Mucosa of descending colon (tissue), 3 donors: ENCODE measurements at regions not wholly inside any gene's neighbourhood (a gene's known extent, or its start where the extent isn't known, plus 50 kb on each side); places are given as distances from the start of the nearest gene placed in this dataset.

Experiments
- ATAC-seq: fragments of 200-7000 bp; cut with Tn5 transposase; one replicate; pipeline ENCODE4 v1.9.1; 2020; ENCODE audit warnings: mild to moderate bottlenecking, moderate library complexity
- DNase-seq, 3 donors: peaks; one replicate each; pipeline ENCODE4 v3.0.0-alpha.2; 2020
- H3K36me3 ChIP-seq: fragments of 200-600 bp; one replicate; pipeline ENCODE4 v1.8.0; 2021; ENCODE audit warnings: low read depth, mild to moderate bottlenecking
- H3K4me1 ChIP-seq: fragments of 200-600 bp; one replicate; pipeline ENCODE4 v1.8.0; 2021; ENCODE audit warnings: low read depth, mild to moderate bottlenecking
- H3K4me3 ChIP-seq: fragments of 200-600 bp; one replicate; pipeline ENCODE4 v1.8.0; 2021; ENCODE audit warnings: mild to moderate bottlenecking
- H3K9me3 ChIP-seq: fragments of 200-600 bp; one replicate; pipeline ENCODE4 v1.8.0; 2021; ENCODE audit warnings: mild to moderate bottlenecking
- CTCF ChIP-seq: fragments of 200-600 bp; IDR thresholded peaks from one replicate; pipeline ENCODE4 v1.8.0; 2022; ENCODE audit warnings: antibody characterized with exemption, mild to moderate bottlenecking
- intact Hi-C, 2 donors: fragments of 100-400 bp; cut with DNase I in 1 of 2; cut with micrococcal nuclease in 1 of 2; formaldehyde crosslinking; loops; one replicate each; pipeline versions ENCODE4 v1.11.0 to v1.11.1; 2022; cut with DNase I, micrococcal nuclease
- donor health status: DM: no; HTN: no; CAD: no; lungs with moderate emphysema.
- donor health status: DM: no; HTN: no; CAD: no.
- donor health status: DM: no; HTN: yes; CAD: no.

DNA sequence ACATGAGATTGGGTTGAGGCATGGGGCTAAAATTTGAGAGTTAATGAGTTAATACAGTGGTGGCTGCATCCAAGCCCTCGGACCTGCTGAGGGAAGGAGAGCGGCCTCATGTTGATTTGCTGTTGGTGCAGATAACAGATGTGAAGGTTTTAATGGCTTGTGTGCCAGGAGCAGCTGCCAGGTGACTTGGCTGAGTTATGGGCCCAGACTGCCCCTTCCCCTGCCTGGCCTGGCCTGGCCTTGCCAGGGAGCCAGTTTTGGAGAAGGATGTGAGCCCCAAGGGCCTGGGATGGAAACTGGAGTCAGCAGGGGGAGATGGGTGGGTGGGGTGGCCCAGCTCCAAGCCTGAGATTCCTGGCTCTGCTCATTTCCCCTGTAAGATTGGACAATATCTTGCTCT, 230.1 kb downstream of the CBLN1 start:
- no peak for DNase-seq
- Histone ChIP-seq H3K4me3 (no peak overlapping the region), H3K9me3 (no peaks in the 10 kb centered on the region), H3K4me1 (no peaks in the 10 kb centered on the region), H3K36me3 (no peaks in the 10 kb centered on the region)
- no peak for TF ChIP-seq CTCF
- no peak for ATAC-seq
- intact Hi-C loops = no loop called here

GRCh38 chr16:49050607-49051006, 231.0 kb downstream of the CBLN1 start:
- no peak for DNase-seq
- TF ChIP-seq CTCF = no peak

DNA sequence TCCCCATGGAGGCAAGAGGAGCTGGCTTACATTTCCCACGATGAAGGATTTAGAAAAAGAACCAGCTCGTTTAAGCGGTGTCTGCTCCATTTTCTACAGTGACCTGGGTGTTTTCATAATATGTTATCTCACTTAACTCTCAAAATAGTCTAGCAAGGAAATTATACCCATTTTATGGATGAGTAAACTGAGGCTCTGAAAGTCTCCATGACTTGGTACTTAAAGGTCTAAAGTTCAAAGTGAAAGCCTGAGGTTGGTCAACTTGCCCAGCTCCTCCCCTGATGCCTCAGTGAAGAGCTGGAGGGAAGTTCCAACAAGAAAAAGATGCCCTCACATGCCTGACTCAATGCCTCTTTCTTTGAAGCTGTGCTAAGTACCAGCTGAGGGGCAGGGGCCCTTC, 232.0 kb downstream of the CBLN1 start:
- intact Hi-C loops = no loop called here
- TF ChIP-seq CTCF = no peak
- DNase-seq = no peak
- Histone ChIP-seq H3K36me3 (no peaks in the 10 kb centered on the region), H3K4me3 (no peak overlapping the region), H3K9me3 (no peaks in the 10 kb centered on the region), H3K4me1 (no peaks in the 10 kb centered on the region)
- ATAC-seq = no peak

More at GRCh38 chr16:49050607-49051006, 231.0 kb downstream of the CBLN1 start:
- Histone ChIP-seq H3K9me3 (no peaks in the 10 kb centered on the region), H3K4me1 (no peaks in the 10 kb centered on the region), H3K36me3 (no peaks in the 10 kb centered on the region), H3K4me3 (no peak overlapping the region)
- no peak for ATAC-seq
- intact Hi-C loops = no loop called here

- no peaks in the 10 kb centered on the region for H3K9me3 ChIP-seq
- no peak for TF ChIP-seq CTCF
- no peaks in the 10 kb centered on the region for H3K36me3 ChIP-seq
- no peak overlapping the region for H3K4me3 ChIP-seq
- no peak for ATAC-seq
- intact Hi-C loops = no loop called here
- no peak for DNase-seq
- H3K4me1 ChIP-seq = no peaks in the 10 kb centered on the region
Measured at GRCh38 chr16:49049191-49049590, 232.4 kb downstream of the CBLN1 start.

DNA sequence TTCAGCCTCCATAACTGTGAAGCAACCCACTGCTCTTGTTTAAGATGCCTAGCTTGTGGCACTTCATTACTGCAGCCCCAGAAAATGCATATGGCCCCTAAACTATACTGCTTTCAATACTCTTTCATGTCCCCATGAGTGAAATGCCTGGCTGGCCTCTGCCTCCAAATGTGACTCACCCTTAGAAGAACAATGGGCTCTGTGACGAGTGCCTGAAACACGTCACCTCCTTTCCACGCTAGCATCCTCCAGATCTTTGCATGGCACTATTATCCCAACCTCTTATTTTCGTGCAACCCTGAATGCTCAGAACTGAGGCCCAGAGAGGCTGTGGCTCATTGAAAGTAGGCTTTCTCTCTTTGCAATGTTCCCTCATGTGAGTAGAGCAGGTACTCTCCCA, 233.1 kb downstream of the CBLN1 start:
- DNase-seq (no peak), ATAC-seq (no peak)
- no peaks in the 10 kb centered on the region for H3K9me3 ChIP-seq
- H3K4me1 ChIP-seq = no peaks in the 10 kb centered on the region
- TF ChIP-seq CTCF = no peak
- no peaks in the 10 kb centered on the region for H3K36me3 ChIP-seq
- H3K4me3 ChIP-seq = no peak overlapping the region
- intact Hi-C loops = no loop called here

- DNase-seq (no peak), ATAC-seq (no peak)
- Histone ChIP-seq H3K4me1 (no peaks in the 10 kb centered on the region), H3K9me3 (no peaks in the 10 kb centered on the region), H3K36me3 (no peaks in the 10 kb centered on the region), H3K4me3 (no peak overlapping the region)
- no peak for TF ChIP-seq CTCF
- intact Hi-C loops = no loop called here
Measured at GRCh38 chr16:49036126-49036525, 245.5 kb downstream of the CBLN1 start.
